Glomerular visceral epithelial cell (primary cell): ENCODE measurements at regions not wholly inside any gene's neighbourhood (a gene's known extent, or its start where the extent isn't known, plus 50 kb on each side); places are given as distances from the start of the nearest gene placed in this dataset.
"Not testable (repeated sequence)": the region's sequence is repeated elsewhere in the genome, so short reads cannot be mapped to it uniquely, and the experiment has no call there.

ENCODE experiments used
- DNase-seq: peaks from one replicate; pipeline ENCODE4 v3.0.0-alpha.2; 2016; ENCODE audit errors: extremely low spot score

GRCh38 chr7:155953781-155954549 is 141.7 kb upstream of the SHH start:
- DNase-seq, result no peak

DNA sequence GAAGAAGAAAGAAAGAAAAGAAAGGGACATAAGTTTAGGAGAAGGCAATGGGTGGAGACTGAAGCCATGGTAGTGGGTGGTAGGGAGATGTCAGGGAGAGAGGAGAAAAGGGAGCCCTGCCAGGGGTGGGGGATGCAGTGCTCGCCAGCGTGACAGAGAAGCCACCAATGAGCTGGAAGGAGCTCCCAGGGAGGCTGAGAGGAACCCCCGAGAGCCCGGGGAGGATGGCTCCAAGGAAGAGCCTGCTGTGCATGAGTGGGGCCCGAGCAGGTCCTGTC is 141.2 kb upstream of the SHH start:
- no peak for DNase-seq

DNA sequence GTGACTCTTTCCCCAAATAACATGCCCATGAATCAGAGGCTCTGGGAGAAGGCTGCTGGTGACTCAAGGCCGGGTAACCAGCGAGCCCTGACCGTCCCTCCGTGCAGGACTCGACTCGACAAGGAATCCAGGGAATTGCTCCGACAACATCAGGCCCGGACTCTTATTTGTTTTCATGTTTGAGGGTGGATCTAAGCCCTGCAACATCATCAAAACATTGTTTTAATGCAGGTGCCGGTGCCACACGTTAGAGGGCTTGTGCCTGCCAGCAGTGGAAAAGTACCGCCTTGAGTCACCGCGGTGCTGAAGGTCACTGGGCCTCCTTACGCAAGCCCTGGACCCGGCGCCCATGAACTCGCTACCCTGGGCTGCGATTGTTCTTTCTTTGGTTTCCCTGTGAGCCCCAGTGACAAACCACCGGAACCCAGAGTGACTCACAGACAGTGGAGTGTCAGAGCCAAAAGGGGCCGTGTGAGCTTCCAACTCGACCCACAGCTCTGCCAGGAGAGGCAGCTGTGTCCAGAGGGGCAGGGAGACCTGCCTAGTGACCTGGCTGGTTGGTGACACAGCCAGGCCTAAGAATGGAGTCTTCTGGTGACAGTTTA is 139.4 kb upstream of the SHH start:
- DNase-seq, result peak; percentile 94

DNA sequence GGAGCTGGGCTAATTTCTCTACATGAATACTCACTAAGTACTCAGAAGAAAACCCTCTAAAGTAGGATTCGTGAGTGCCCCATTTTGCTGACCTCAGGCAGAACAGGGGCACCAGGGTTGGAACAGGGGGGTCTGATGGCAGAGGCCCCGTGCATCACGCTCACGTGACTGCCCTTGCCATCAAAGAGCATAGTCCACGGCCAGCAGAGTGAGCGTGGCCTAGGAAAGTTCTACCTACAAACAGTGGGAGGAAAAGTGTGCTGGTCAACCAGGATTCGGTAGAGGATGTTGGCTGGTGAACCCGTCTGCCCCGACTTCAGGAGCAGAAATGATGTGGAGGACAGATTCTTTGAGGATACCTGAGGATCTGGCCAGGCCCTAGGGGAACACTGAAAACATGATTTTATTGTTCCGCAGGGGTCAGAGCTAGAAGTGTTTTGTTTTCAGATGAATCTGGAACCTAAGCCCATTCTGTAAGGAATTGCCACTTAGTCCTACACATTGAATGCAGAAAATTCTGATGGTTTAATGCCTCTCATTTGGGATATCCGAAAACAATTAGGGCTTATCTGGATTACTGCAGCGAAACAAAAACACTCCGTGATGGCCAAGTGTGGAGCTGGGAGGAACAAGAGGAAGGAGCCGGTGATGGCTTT is 138.8 kb upstream of the SHH start:
- DNase-seq, result no peak

GRCh38 chr7:155948845-155949244 is 136.6 kb upstream of the SHH start:
- DNase-seq, result no peak

DNA sequence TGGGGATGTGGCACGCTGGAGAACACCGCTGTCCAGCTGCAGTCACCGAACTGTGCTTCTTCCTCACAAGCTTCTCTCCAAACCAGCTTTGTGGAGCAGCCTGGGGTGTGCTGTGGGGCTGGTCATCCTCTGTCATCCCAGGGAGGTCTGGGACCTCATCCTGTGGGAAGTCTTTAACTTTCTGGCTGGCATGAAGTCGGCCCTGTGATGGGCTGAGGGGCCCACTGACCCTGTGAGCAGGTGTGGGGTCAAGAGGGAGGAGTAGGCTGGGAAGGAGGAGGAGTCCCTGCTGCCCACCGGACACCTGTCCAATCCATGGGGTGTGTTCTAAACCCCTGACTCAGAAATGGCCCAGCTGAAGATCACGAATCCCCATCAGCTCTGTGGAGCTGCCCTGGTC is 136.2 kb upstream of the SHH start:
- no peak for DNase-seq

DNA sequence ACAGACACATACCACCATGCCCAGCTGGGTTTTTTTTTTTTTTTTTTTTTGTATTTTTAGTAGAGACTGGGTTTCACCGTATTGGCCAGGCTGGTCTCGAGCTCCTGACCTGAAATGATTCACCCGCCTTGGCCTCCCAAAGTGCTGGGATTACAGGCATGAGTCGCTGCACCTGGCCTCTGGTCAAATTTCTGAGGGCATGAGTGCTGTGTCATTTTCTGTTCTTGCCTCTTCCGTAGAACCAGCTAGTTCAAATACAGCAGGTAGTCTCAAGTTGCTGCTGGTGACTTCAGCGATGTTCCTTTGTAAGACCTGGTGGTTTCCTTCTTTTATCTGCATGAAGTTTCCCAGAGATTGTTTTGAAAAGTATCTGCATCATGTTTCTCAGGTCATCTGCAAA is 134.8 kb upstream of the SHH start:
- DNase-seq, result peak; percentile 78

DNA sequence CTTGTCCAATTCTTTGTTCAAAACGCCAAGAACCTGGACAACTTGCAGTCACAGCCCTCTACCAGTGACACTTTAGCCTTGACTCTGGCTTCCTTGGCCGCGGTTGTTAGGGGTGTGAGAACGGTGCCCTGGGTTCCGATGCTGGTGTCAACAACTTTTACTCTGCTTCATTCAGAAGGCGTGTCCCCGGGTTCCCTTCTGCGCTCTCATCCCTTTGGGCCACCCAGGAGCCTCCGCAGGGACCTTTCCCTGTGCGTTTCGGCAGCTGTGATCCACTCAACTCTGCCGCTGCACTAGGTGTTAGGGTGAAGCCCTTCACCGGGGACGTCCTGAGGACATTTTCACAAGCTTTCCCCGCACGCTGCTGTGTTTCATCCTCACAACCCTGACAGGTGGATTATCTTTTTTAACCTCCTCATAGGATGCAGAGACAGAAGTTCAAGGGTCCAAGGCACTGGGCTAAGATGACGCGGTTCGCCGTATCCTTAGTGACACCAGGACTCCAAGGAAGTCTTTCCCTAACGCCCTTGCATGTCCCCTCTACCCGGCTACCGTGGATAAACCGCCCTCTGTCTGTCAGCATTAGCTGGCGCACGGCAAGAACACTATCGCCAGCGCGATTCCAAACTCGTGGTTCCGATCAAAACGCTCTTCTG is 133.5 kb upstream of the SHH start:
- no peak for DNase-seq

DNA sequence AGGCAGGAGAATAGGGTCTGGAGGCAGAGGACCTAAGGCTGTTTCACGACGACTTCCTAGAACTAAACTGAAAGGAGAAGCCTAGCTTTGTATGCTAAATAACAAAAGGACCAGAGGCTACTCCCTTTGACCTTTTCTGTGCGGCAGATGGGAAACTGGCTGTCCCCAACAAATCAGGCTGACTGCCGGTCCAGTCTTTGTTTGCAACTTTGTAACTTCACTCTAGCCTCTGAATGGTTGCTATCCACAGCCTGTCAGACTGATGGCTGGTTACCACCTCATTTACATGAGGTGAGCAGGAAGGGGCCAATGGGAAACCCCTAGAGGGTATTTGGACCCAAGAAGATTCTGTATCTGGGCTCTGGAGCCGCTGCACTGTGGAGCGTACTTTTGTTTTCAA is 132.6 kb upstream of the SHH start:
- no peak for DNase-seq

DNA sequence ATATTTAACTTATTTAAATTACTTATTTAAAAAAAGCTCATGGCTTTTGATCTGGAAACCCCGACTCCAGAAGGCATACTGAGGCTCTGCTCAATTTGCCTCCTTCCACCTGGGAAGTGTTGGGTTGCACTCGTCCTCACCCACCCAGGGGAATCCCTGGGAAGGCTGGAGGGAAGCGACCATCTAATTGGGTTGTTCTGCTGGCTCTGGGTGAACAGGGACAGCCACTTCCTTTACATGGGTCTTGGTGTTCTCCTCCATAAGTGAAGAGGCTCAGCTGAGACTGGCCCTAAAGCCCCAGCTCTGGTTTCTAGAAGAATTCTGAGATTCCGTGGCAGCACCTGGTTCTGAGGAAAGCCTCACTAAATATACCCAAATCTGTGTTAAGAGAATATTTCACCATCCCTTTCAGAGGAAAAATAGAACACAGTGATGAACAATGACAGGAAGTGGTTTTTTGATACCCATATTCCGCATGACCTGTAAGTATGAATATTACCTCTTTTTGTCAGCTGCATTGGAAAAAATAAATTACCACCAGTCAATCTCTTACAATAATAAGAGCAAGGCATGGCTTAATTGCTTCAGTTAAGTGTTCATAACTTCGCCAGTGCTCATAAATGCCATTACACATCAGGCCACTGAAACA is 131.1 kb upstream of the SHH start:
- DNase-seq, result no peak

- DNase-seq, result no peak
Measured at GRCh38 chr7:155942226-155942950, 130.1 kb upstream of the SHH start.

- DNase-seq, result no peak
Measured at GRCh38 chr7:155941688-155942087, 129.4 kb upstream of the SHH start.

GRCh38 chr7:155939350-155939749 is 127.1 kb upstream of the SHH start:
- DNase-seq, result no peak

DNA sequence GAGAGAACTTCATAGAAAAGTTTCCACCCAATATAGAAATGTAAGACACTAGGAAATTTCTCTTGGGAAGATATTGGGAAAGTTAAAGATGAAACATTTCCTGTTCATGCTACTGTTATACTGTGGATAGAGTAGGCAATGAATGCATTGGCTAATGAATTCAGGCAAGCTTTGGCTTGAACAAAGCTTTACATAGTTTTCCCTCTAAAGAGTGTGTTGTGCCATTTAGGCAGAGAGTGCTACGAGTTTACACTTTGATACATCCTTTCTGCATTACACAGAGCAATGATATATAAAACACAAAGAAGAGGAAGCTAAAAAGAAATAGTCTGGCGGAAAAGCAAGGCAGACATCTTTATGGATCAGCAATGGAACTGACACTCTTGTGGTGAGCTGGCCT is 125.9 kb upstream of the SHH start:
- no peak for DNase-seq

GRCh38 chr7:155935726-155936125 is 123.5 kb upstream of the SHH start:
- DNase-seq, result no peak

DNA sequence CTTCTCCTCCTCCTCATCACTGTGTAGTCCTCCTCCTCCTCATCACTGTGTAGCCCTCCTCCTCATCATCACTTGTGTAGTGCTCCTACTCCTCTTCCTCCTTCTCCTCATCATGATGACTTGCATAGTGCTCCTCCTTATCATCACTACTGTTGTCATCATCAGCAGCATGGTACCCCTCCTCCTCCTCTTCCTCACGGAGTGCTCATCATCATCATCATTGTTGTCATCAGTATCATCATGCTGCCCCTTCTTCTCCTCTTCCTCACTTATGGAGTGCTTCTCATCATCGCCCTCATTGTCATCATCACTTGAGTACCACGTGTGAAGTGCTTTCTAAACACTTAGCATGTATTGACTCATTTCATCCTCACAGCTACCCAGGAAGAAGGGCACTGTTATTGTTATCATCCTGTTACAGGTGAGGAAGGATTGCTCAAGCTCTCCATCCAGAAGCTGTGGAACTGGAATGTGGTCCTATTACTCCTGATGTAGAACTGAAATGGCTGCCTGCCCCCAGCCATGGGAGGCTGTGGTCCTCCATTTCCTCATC is 122.8 kb upstream of the SHH start:
- no peak for DNase-seq

DNA sequence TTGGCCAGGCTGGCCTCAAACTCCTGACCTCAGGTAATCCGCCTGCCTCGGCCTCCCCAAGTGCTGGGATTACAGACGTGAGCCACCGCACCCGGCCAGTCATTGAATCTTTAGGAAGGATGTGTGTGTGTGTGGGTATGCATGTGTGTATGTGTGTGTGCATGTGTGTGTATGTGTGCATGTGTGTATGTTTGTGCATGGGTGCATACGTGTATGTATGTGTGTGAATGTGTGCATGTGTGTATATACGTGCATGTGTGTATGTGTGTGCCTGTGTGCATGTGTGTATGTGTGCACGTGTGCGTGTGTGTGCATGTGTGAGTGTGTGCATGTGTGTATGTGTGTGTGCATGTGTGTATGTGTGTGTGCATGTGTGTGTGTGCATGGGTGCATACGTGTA is 120.1 kb upstream of the SHH start:
- not testable (repeated sequence) for DNase-seq

DNA sequence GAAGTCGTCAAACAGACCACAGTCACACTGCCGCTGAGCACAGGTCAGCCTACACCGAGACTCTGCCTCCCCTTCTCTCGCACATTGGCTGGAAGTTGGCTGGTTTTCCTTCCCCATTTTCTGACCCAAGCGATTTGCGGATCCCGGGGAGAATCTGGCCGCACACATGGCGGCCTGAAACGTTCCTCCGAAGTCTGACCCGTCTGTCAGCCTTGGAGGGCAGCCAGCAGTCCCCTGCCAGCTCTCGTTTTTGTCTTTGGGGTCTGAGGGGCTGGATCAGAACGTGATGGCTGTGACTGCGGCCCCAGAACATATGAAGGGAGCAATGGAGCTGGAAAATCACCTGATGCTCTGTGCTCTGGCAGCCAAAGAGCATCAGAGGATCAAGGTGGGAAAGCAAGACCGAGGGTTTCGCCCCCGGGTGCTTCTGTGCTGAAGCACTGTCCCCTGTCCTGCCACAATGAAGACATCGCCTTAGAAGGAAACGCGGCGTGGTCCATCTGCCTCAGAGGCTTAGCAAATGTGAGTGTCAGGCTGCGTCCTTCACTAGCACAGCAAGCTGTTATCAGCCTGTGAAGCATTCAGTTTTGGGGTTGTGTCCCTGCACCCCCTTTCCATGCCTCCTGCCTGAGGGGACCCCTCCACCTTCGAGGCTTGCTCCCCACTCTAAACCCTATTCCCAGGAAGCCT is 119.3 kb upstream of the SHH start:
- no peak for DNase-seq

GRCh38 chr7:155930527-155930926 is 118.3 kb upstream of the SHH start:
- DNase-seq, result no peak

DNA sequence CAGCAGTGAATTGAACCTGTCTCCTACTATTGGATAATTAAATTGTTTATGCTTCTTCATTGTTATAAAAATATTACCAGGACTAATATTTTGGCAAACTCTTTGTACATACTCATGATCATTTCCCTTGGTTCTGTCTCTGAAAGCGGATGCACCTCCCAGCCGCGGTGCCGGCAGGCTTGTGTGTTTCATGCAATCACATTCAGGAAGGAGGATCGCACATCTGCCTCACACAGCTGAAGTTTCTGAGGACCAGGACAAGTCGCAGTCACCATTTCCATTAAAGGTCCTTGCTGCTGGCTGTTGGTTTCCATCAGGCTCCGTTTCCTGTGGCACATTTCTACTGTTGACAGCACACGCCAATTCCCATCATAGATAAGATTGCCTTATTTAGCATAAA is 117.8 kb upstream of the SHH start:
- DNase-seq, result no peak

DNA sequence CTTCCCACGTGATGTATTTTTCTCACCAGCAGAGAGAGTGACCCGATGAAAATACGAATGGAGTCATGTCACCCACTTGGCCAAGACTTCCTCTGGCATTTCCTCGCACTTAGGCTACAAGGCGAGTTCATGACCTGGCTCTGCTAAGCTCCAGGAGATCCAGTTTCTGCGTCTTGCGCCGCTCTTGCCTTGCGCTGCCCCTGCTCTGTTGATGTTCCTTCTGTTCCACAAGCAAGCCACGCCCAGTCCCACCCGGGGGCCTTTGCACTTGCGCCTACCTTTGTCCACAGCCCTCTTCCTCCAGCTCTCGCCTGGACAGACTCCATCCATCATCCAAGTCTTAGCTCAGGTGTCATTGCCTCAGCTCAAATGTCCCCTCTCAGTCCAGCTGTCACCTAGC is 116.3 kb upstream of the SHH start:
- DNase-seq, result no peak
